ENCODE measurements at regions not wholly inside any gene's neighbourhood (a gene's known extent, or its start where the extent isn't known, plus 50 kb on each side); places are given as distances from the start of the nearest gene placed in this dataset.

DNA sequence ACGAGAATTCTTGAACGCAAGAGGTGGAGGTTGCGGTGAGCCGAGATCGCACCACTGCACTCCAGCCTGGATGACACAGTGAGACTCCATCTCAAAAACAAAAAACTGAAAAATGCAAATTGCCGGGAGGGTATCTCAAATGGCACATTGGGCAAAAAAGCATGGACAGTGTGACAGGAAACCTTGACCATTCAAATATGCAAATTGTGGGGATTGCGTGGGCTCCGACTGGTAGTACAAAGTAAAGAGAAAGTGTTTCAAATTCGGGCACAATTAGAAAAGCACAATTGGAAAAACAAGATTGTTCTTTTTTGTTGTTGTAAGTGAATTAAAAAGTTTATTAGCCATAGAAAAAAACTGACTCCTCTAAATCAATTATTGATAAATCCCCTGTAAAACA is 56.7 kb upstream of the NUP160 start (continued):
- TF ChIP-seq, protein P1, sequence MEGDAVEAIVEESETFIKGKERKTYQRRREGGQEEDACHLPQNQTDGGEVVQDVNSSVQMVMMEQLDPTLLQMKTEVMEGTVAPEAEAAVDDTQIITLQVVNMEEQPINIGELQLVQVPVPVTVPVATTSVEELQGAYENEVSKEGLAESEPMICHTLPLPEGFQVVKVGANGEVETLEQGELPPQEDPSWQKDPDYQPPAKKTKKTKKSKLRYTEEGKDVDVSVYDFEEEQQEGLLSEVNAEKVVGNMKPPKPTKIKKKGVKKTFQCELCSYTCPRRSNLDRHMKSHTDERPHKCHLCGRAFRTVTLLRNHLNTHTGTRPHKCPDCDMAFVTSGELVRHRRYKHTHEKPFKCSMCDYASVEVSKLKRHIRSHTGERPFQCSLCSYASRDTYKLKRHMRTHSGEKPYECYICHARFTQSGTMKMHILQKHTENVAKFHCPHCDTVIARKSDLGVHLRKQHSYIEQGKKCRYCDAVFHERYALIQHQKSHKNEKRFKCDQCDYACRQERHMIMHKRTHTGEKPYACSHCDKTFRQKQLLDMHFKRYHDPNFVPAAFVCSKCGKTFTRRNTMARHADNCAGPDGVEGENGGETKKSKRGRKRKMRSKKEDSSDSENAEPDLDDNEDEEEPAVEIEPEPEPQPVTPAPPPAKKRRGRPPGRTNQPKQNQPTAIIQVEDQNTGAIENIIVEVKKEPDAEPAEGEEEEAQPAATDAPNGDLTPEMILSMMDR (IDR thresholded peaks at IDR 0.05; ENCODE audit: low read depth, low read length, missing input control) = no peak

DNA sequence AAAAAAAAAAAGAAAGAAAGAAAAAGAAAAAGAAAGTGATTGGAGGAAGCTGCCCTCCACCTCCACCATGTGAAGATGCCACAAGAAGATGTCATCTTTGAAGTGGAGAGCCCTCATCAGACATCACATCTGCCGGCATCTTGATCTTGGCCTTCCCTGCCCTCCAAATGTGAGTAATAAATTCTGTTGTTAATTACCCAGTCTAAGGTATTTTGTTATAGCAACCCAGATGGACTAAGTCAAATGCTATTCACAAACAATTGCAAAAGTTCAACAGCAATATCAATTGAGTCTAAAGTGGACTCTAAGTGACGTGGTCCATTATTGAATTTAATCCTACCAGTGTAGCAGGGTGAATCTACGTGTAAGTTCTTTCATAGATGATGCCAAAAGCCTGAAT is 55.9 kb upstream of the NUP160 start:
- Histone ChIP-seq H3K27ac (ENCODE audit: low read depth in 1 of 2, low read length in 2 of 2) (no peak overlapping the region), H3K4me3 (ENCODE audit: low read depth in 1 of 3, low read length in 3 of 3) (no peak overlapping the region), H3K9ac (ENCODE audit: low read depth in 1 of 2, low read length in 2 of 2) (no peak overlapping the region), H3K36me3 (ENCODE audit: control insufficient read depth in 4 of 4, insufficient read depth in 3 of 4, low read depth in 1 of 4, low read length in 3 of 4) (no peaks in the 10 kb centered on the region), H3K27me3 (ENCODE audit: control insufficient read depth in 4 of 4, insufficient read depth in 4 of 4, low read length in 3 of 4) (no peaks in the 10 kb centered on the region), H3K4me1 (ENCODE audit: control insufficient read depth in 4 of 4, insufficient read depth in 4 of 4, low read length in 3 of 4) (no peaks in the 10 kb centered on the region), H3K9me3 (ENCODE audit: control insufficient read depth in 4 of 4, low read length in 3 of 4) (no peaks in the 10 kb centered on the region)
- DNase-seq (ENCODE audit: low spot score) = no peak
- 83% methylated on average over 3 of the region's 3 CpGs for WGBS
- TF ChIP-seq, protein P2, sequence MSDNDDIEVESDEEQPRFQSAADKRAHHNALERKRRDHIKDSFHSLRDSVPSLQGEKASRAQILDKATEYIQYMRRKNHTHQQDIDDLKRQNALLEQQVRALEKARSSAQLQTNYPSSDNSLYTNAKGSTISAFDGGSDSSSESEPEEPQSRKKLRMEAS (IDR thresholded peaks at IDR 0.05) = no peak
- TF ChIP-seq NR2F2 (IDR thresholded peaks at IDR 0.05) (no peak), GABPA (IDR thresholded peaks at IDR 0.05 in 1 of 2, conservative IDR thresholded peaks at IDR 0.05 in 1 of 2) (no peak), FOXA1 (IDR thresholded peaks at IDR 0.05) (no peak), HNF4G (IDR thresholded peaks at IDR 0.05) (no peak), JUND (IDR thresholded peaks at IDR 0.05) (no peak), TAF1 (conservative IDR thresholded peaks at IDR 0.05) (no peak), RXRA (IDR thresholded peaks at IDR 0.05) (no peak), RAD21 (IDR thresholded peaks at IDR 0.05) (no peak), EGR1 (IDR thresholded peaks at IDR 0.05; ENCODE audit: low read depth in 2 of 2) (no peak), FOXA2 (IDR thresholded peaks at IDR 0.05) (no peak), YY1 (IDR thresholded peaks at IDR 0.05) (no peak)
- TF ChIP-seq, protein P1 (IDR thresholded peaks at IDR 0.05; ENCODE audit: low read depth, low read length, missing input control) = no peak
- TF ChIP-seq, protein P3, sequence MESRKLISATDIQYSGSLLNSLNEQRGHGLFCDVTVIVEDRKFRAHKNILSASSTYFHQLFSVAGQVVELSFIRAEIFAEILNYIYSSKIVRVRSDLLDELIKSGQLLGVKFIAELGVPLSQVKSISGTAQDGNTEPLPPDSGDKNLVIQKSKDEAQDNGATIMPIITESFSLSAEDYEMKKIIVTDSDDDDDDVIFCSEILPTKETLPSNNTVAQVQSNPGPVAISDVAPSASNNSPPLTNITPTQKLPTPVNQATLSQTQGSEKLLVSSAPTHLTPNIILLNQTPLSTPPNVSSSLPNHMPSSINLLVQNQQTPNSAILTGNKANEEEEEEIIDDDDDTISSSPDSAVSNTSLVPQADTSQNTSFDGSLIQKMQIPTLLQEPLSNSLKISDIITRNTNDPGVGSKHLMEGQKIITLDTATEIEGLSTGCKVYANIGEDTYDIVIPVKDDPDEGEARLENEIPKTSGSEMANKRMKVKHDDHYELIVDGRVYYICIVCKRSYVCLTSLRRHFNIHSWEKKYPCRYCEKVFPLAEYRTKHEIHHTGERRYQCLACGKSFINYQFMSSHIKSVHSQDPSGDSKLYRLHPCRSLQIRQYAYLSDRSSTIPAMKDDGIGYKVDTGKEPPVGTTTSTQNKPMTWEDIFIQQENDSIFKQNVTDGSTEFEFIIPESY (IDR thresholded peaks at IDR 0.05) = no peak

DNA sequence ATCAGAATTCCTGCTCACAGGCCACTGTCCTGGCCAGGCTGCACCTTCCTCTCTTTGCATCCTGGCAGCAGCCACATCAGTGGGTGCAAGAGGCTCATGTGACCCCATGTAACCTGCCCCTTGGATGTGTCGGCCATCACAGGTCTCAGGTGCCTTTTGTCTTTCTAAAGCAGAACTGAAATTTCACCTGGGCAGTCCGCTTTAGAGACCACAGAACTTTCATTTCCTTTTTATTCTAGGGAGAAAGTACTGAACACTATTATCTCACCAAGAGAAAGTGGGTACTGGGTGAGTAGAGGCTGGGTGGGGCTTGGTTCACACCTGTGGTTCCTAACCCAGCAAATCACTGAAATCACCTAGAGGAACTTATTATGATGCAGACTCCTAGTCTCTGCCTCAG is 51.7 kb upstream of the NUP160 start:
- no peak for TF ChIP-seq FOXA1 (IDR thresholded peaks at IDR 0.05)
- TF ChIP-seq NR2F2 (IDR thresholded peaks at IDR 0.05) = no peak
- TF ChIP-seq, protein P1 (IDR thresholded peaks at IDR 0.05; ENCODE audit: low read depth, low read length, missing input control) = no peak
- no peak for TF ChIP-seq HNF4G (IDR thresholded peaks at IDR 0.05)
- no peak for TF ChIP-seq RXRA (IDR thresholded peaks at IDR 0.05)
- 88% methylated on average over 2 of the region's 2 CpGs for WGBS
- no peak for DNase-seq (ENCODE audit: low spot score)
- Histone ChIP-seq H3K36me3 (ENCODE audit: control insufficient read depth in 4 of 4, insufficient read depth in 3 of 4, low read depth in 1 of 4, low read length in 3 of 4) (no peaks in the 10 kb centered on the region), H3K4me3 (ENCODE audit: low read depth in 1 of 3, low read length in 3 of 3) (no peak overlapping the region), H3K4me1 (ENCODE audit: control insufficient read depth in 4 of 4, insufficient read depth in 4 of 4, low read length in 3 of 4) (no peaks in the 10 kb centered on the region), H3K9me3 (ENCODE audit: control insufficient read depth in 4 of 4, low read length in 3 of 4) (no peaks in the 10 kb centered on the region), H3K27ac (ENCODE audit: low read depth in 1 of 2, low read length in 2 of 2) (no peak overlapping the region), H3K9ac (ENCODE audit: low read depth in 1 of 2, low read length in 2 of 2) (no peak overlapping the region), H3K27me3 (ENCODE audit: control insufficient read depth in 4 of 4, insufficient read depth in 4 of 4, low read length in 3 of 4) (no peaks in the 10 kb centered on the region)
